HepG2 (cell line): ENCODE measurements at regions not wholly inside any gene's neighbourhood (a gene's known extent, or its start where the extent isn't known, plus 50 kb on each side); places are given as distances from the start of the nearest gene placed in this dataset.

Experiments
- ARID2 ChIP-seq: sonication (generic); formaldehyde crosslinking; IDR thresholded peaks from 2 replicates; pipeline ENCODE4 v1.8.1; 2022; ENCODE audit warnings: mild to moderate bottlenecking, missing genetic modification reagents, borderline replicate concordance
- CCDC6 ChIP-seq: sonication (generic); formaldehyde crosslinking; IDR thresholded peaks from 2 replicates; pipeline ENCODE4 v1.8.1; 2022; ENCODE audit warnings: mild to moderate bottlenecking, missing genetic modification reagents, moderate library complexity
- CREB1 ChIP-seq, 2 experiments: fragments of 450-650 bp in 1 of 2; IDR thresholded peaks; 2 replicates each; pipeline ENCODE4 v1.6.1; 2016 to 2017; ENCODE audit warnings: control low read depth in 1 of 2, mild to moderate bottlenecking in 1 of 2, missing compliant biosample characterization in 1 of 2, missing genetic modification characterization in 1 of 2
- E2F5 ChIP-seq: sonication (generic); formaldehyde crosslinking; conservative IDR thresholded peaks from 2 replicates; pipeline ENCODE4 v1.4.0; 2020; ENCODE audit warnings: missing genetic modification reagents
- EP300 ChIP-seq, 3 experiments: sonication (generic) in 1 of 3; formaldehyde crosslinking in 1 of 3; IDR thresholded peaks; 2 replicates each; pipeline versions ENCODE4 v1.5.1 to v1.6.1; 2011 to 2020; ENCODE audit warnings: low read depth in 2 of 3, low read length in 2 of 3, borderline replicate concordance in 1 of 3, improper control_type of control experiment in 1 of 3, mild to moderate bottlenecking in 1 of 3, missing genetic modification reagents in 1 of 3, moderate library complexity in 1 of 3
- MED1 ChIP-seq: sonication (generic); formaldehyde crosslinking; IDR thresholded peaks from 2 replicates; pipeline ENCODE4 v1.4.0; 2020; ENCODE audit warnings: missing genetic modification reagents
- NCOA2 ChIP-seq: sonication (generic); formaldehyde crosslinking; IDR thresholded peaks from 2 replicates; pipeline ENCODE4 v1.8.0; 2022; ENCODE audit warnings: inconsistent platforms
- SP4 ChIP-seq: sonication (generic); formaldehyde crosslinking; IDR thresholded peaks from 2 replicates; pipeline ENCODE4 v1.8.1; 2023; ENCODE audit warnings: mild to moderate bottlenecking, missing genetic modification reagents
- TEAD3 ChIP-seq: optimal IDR thresholded peaks from 2 replicates; pipeline ENCODE3; 2016; ENCODE audit warnings: borderline replicate concordance
- ZGPAT ChIP-seq: IDR thresholded peaks from 2 replicates; pipeline ENCODE4 v1.6.1; 2016; ENCODE audit warnings: mild to moderate bottlenecking
- ZMYM3 ChIP-seq: sonication (generic); formaldehyde crosslinking; IDR thresholded peaks from 2 replicates; pipeline ENCODE4 v1.5.1; 2020; ENCODE audit warnings: mild to moderate bottlenecking, missing genetic modification reagents
- ZNF12 ChIP-seq: sonication (generic); formaldehyde crosslinking; IDR thresholded peaks from 2 replicates; pipeline ENCODE4 v1.5.0; 2020; ENCODE audit warnings: missing genetic modification reagents
- ZNF180 ChIP-seq: sonication (generic); formaldehyde crosslinking; IDR thresholded peaks from 2 replicates; pipeline ENCODE4 v1.4.0; 2020; ENCODE audit warnings: low read depth, missing genetic modification reagents, borderline replicate concordance
- ZNF280B ChIP-seq: sonication (generic); formaldehyde crosslinking; IDR thresholded peaks from 2 replicates; pipeline ENCODE4 v1.5.0; 2020; ENCODE audit warnings: missing genetic modification reagents, mild to moderate bottlenecking, borderline replicate concordance
- ZNF337 ChIP-seq: sonication (generic); formaldehyde crosslinking; IDR thresholded peaks from 2 replicates; pipeline ENCODE4 v1.5.1; 2020; ENCODE audit warnings: missing genetic modification reagents, low read depth, mild to moderate bottlenecking, borderline replicate concordance
- ZNF34 ChIP-seq: sonication (generic); formaldehyde crosslinking; IDR thresholded peaks from 2 replicates; pipeline ENCODE4 v1.4.0; 2020; ENCODE audit warnings: mild to moderate bottlenecking, missing genetic modification reagents, borderline replicate concordance
- ZNF768 ChIP-seq: sonication (generic); formaldehyde crosslinking; IDR thresholded peaks from 2 replicates; pipeline ENCODE4 v1.4.0; 2020; ENCODE audit warnings: missing genetic modification reagents
- TF ChIP-seq, protein P1 (sequence below): sonication (generic); formaldehyde crosslinking; IDR thresholded peaks from 2 replicates; pipeline ENCODE4 v1.8.1; 2023; ENCODE audit warnings: missing genetic modification reagents, mild to moderate bottlenecking, borderline replicate concordance
- TF ChIP-seq, protein P2 (sequence below): sonication (generic); formaldehyde crosslinking; IDR thresholded peaks from 2 replicates; pipeline ENCODE4 v1.5.1; 2020; ENCODE audit warnings: missing genetic modification reagents, mild to moderate bottlenecking, borderline replicate concordance
- TF ChIP-seq, protein P3 (sequence below): sonication (generic); formaldehyde crosslinking; IDR thresholded peaks from 2 replicates; pipeline ENCODE4 v1.4.0; 2020; ENCODE audit warnings: low read depth, mild to moderate bottlenecking, missing genetic modification reagents

DNA sequence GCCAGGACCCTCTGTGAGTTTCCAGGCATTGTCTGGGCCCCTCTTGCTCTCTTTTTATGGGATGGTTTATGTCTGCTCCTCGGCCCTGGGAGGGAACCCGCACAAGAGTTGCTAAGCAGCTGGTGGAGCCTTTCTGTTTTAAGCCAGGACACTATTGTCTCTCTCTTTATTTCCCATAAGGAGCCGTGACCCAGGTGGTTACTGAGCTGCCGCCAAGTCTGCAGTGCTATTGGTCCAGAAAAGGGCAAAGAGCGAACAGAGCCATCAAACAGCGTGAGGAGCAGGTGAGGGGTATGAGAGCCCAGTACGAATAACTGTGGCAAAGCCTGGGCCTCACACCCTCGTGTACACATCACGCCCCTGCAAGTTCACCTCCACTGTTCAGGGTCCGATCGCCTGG lies 280.2 kb downstream of the SHQ1 start (continued):
- peak; percentile 26; the same call in 1 of the 2 replicates for TF ChIP-seq ZMYM3 (CRISPR knock-in tag)
- TF ChIP-seq ZNF337 (CRISPR knock-in tag), result no peak
- no peak for TF ChIP-seq ZNF34 (CRISPR knock-in tag)
- TF ChIP-seq, protein P1, sequence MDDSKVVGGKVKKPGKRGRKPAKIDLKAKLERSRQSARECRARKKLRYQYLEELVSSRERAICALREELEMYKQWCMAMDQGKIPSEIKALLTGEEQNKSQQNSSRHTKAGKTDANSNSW (CRISPR knock-in tag), result no peak
- TF ChIP-seq NCOA2 (CRISPR knock-in tag), result 0 out of 2 replicates have a peak, but pooled peaks have one; percentile 21
- peak; percentile 46; the same call in 1 of the 2 replicates for TF ChIP-seq SP4 (CRISPR knock-in tag)
- TF ChIP-seq ARID2 (CRISPR knock-in tag), result no peak
- TF ChIP-seq, protein P2, sequence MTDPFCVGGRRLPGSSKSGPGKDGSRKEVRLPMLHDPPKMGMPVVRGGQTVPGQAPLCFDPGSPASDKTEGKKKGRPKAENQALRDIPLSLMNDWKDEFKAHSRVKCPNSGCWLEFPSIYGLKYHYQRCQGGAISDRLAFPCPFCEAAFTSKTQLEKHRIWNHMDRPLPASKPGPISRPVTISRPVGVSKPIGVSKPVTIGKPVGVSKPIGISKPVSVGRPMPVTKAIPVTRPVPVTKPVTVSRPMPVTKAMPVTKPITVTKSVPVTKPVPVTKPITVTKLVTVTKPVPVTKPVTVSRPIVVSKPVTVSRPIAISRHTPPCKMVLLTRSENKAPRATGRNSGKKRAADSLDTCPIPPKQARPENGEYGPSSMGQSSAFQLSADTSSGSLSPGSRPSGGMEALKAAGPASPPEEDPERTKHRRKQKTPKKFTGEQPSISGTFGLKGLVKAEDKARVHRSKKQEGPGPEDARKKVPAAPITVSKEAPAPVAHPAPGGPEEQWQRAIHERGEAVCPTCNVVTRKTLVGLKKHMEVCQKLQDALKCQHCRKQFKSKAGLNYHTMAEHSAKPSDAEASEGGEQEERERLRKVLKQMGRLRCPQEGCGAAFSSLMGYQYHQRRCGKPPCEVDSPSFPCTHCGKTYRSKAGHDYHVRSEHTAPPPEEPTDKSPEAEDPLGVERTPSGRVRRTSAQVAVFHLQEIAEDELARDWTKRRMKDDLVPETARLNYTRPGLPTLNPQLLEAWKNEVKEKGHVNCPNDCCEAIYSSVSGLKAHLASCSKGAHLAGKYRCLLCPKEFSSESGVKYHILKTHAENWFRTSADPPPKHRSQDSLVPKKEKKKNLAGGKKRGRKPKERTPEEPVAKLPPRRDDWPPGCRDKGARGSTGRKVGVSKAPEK (CRISPR knock-in tag), result no peak
- no peak for TF ChIP-seq ZNF768
- TF ChIP-seq ZNF280B, result 0 out of 2 replicates have a peak, but pooled peaks have one; percentile 55
- TF ChIP-seq, protein P3, sequence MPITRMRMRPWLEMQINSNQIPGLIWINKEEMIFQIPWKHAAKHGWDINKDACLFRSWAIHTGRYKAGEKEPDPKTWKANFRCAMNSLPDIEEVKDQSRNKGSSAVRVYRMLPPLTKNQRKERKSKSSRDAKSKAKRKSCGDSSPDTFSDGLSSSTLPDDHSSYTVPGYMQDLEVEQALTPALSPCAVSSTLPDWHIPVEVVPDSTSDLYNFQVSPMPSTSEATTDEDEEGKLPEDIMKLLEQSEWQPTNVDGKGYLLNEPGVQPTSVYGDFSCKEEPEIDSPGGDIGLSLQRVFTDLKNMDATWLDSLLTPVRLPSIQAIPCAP (CRISPR knock-in tag), result no peak
- TF ChIP-seq MED1, result peak; percentile 35; the same call in 1 of the 2 replicates
- no peak for TF ChIP-seq ZGPAT (CRISPR knock-in tag)
- TF ChIP-seq CREB1 (IDR thresholded peaks at IDR 0.05), result no peak
- no peak for TF ChIP-seq CREB1 (CRISPR knock-in tag; IDR thresholded peaks at IDR 0.05)
- TF ChIP-seq CCDC6, result 0 out of 2 replicates have a peak, but pooled peaks have one; percentile 26
- TF ChIP-seq ZNF12 (CRISPR knock-in tag), result no peak
- TF ChIP-seq ZNF180 (CRISPR knock-in tag), result no peak
- no peak for TF ChIP-seq EP300 (IDR thresholded peaks at IDR 0.05; ENCODE audit: low read depth in 2 of 2, low read length in 2 of 2)
- TF ChIP-seq EP300 (CRISPR knock-in tag; IDR thresholded peaks at IDR 0.05; ENCODE audit: borderline replicate concordance), result no peak
- peak; percentile 36 for TF ChIP-seq TEAD3 (CRISPR knock-in tag)
- no peak for TF ChIP-seq E2F5 (CRISPR knock-in tag)
